KMS-11 (cell line): ENCODE measurements at regions not wholly inside any gene's neighbourhood (a gene's known extent, or its start where the extent isn't known, plus 50 kb on each side); places are given as distances from the start of the nearest gene placed in this dataset.

Experiments
- H2AFZ ChIP-seq: fragments of 200-600 bp; sonication (generic); 2 replicates; pipeline ENCODE4 v1.6.1; 2016; ENCODE audit warnings: antibody characterized with exemption, mixed run types, low read depth
- H3K27ac ChIP-seq: fragments of 200-600 bp; sonication (generic); 2 replicates; pipeline ENCODE4 v1.6.1; 2016; ENCODE audit warnings: mild to moderate bottlenecking, mixed run types
- H3K27me3 ChIP-seq: fragments of 200-600 bp; sonication (generic); 2 replicates; pipeline ENCODE4 v1.6.1; 2017; ENCODE audit warnings: mild to moderate bottlenecking, low read depth, mixed run types, moderate library complexity; ENCODE audit not compliant: insufficient read depth
- H3K36me3 ChIP-seq: fragments of 200-600 bp; sonication (generic); 2 replicates; pipeline ENCODE4 v1.6.1; 2017; ENCODE audit warnings: mild to moderate bottlenecking, mixed run types; ENCODE audit not compliant: insufficient read depth
- H3K4me1 ChIP-seq: fragments of 200-600 bp; sonication (generic); 2 replicates; pipeline ENCODE4 v1.6.1; 2016; ENCODE audit warnings: mild to moderate bottlenecking, low read depth, mixed run types; ENCODE audit not compliant: poor library complexity, severe bottlenecking
- H3K4me2 ChIP-seq: fragments of 200-600 bp; sonication (generic); 2 replicates; pipeline ENCODE4 v1.7.0; 2016; ENCODE audit warnings: mild to moderate bottlenecking, mixed run types
- H3K4me3 ChIP-seq: fragments of 200-600 bp; sonication (generic); IDR thresholded peaks from 2 replicates; pipeline ENCODE4 v1.6.1; 2017; ENCODE audit warnings: low read depth, low read length, mixed read lengths; ENCODE audit not compliant: insufficient read depth
- H3K79me2 ChIP-seq: fragments of 200-600 bp; sonication (generic); 2 replicates; pipeline ENCODE4 v1.6.1; 2016; ENCODE audit warnings: low read depth, mixed run types; ENCODE audit not compliant: insufficient read depth
- H3K9ac ChIP-seq: fragments of 200-600 bp; sonication (generic); 2 replicates; pipeline ENCODE4 v1.6.1; 2016; ENCODE audit warnings: mild to moderate bottlenecking, mixed run types
- H4K20me1 ChIP-seq: fragments of 200-600 bp; sonication (generic); 2 replicates; pipeline ENCODE4 v1.6.1; 2016; ENCODE audit warnings: mild to moderate bottlenecking, mixed run types; ENCODE audit not compliant: insufficient read depth
- CTCF ChIP-seq: fragments of 200-600 bp; sonication (generic); conservative IDR thresholded peaks from 2 replicates; pipeline ENCODE4 v1.6.1; 2017; ENCODE audit warnings: low read depth, mild to moderate bottlenecking, antibody characterized with exemption, low read length, moderate library complexity, mixed read lengths

- Histone ChIP-seq H3K27me3 (no peaks in the 10 kb centered on the region), H3K36me3 (no peaks in the 10 kb centered on the region), H3K4me3 (no peak overlapping the region), H3K4me2 (no peak overlapping the region), H3K27ac (no peak overlapping the region), H3K9ac (no peak overlapping the region), H3K79me2 (no peaks in the 10 kb centered on the region), H4K20me1 (no peaks in the 10 kb centered on the region), H3K4me1 (no peaks in the 10 kb centered on the region), H2AFZ (no peak overlapping the region)
- no peak for TF ChIP-seq CTCF
These were observed 833.3 kb upstream of the LRRN3 start for GRCh38 chr7:110257673-110258072.

- no peaks in the 10 kb centered on the region for H3K4me1 ChIP-seq
- H2AFZ ChIP-seq: no peak overlapping the region
- no peaks in the 10 kb centered on the region for H3K79me2 ChIP-seq
- H3K27me3 ChIP-seq: no peaks in the 10 kb centered on the region
- no peak overlapping the region for H3K4me2 ChIP-seq
- H4K20me1 ChIP-seq: no peaks in the 10 kb centered on the region
- no peak overlapping the region for H3K9ac ChIP-seq
- no peak for TF ChIP-seq CTCF
- H3K36me3 ChIP-seq: no peaks in the 10 kb centered on the region
- H3K27ac ChIP-seq: no peak overlapping the region
- H3K4me3 ChIP-seq: no peak overlapping the region
These were observed 828.7 kb upstream of the LRRN3 start for GRCh38 chr7:110262251-110262650.

GRCh38 chr7:110264288-110264687 lies 826.6 kb upstream of the LRRN3 start:
- Histone ChIP-seq H3K27me3 (no peaks in the 10 kb centered on the region), H3K4me2 (no peak overlapping the region), H3K4me1 (no peaks in the 10 kb centered on the region), H3K9ac (no peak overlapping the region), H3K36me3 (no peaks in the 10 kb centered on the region), H2AFZ (no peak overlapping the region), H3K4me3 (no peak overlapping the region), H3K79me2 (no peaks in the 10 kb centered on the region), H4K20me1 (no peaks in the 10 kb centered on the region), H3K27ac (no peak overlapping the region)
- no peak for TF ChIP-seq CTCF

GRCh38 chr7:110281362-110281761 lies 809.6 kb upstream of the LRRN3 start:
- no peaks in the 10 kb centered on the region for H3K36me3 ChIP-seq

More at GRCh38 chr7:110281362-110281761, 809.6 kb upstream of the LRRN3 start:
- Histone ChIP-seq H3K4me3 (no peak overlapping the region), H2AFZ (no peak overlapping the region), H4K20me1 (no peaks in the 10 kb centered on the region), H3K4me2 (no peak overlapping the region), H3K27ac (no peak overlapping the region), H3K79me2 (no peaks in the 10 kb centered on the region), H3K27me3 (no peaks in the 10 kb centered on the region), H3K9ac (no peak overlapping the region), H3K4me1 (no peaks in the 10 kb centered on the region)
- no peak for TF ChIP-seq CTCF
